ENCODE measurements at regions not wholly inside any gene's neighbourhood (a gene's known extent, or its start where the extent isn't known, plus 50 kb on each side); places are given as distances from the start of the nearest gene placed in this dataset.

GRCh38 chr3:160150525-160150924 is 74.7 kb upstream of the C3orf80 start:
- TF ChIP-seq CTCF (IDR thresholded peaks at IDR 0.05) (no peak), POLR2AphosphoS5 (IDR thresholded peaks at IDR 0.05) (no peak), POLR2A (IDR thresholded peaks at IDR 0.05) (no peak)

Data from stomach (tissue), 4 donors.